GM19455 (cell line): ENCODE measurements at regions not wholly inside any gene's neighbourhood (a gene's known extent, or its start where the extent isn't known, plus 50 kb on each side); places are given as distances from the start of the nearest gene placed in this dataset.

Source experiments
- ATAC-seq: cut with Tn5 transposase; IDR thresholded peaks from one replicate; pipeline ENCODE4 v1.9.1; 2021; ENCODE audit not compliant: unreplicated experiment

GRCh38 chr15:31803388-31803884, 226.9 kb upstream of the CHRNA7 start:
- ATAC-seq: no peak

DNA sequence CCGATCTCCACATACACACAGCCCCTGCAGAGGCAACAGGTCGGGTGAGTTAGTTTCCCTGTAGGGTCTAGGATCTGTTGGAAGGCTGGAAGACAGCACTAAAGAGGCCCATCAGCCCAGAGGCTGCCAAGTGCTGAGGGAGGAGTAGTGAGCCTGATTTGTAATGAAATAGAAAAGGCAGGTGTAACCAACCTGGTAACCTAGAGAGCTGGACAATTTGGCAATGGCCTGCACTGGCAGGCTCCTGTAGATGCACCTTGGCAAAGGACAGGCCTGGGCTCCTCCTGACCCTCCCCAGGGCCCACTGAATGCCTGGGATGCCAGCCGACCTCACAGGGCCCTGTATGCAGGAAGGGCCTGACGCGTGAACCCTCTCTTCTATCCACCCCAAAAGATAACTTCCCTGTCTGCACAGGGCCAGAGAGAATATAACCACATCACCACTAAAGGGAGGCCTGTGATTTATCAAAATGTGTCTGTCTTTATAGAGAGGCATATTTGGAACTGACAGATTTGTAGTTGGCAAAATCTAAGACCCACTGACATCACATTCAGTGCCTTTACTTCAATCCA, 225.1 kb upstream of the CHRNA7 start:
- ATAC-seq: no peak

- ATAC-seq: no peak
Observed at GRCh38 chr15:31806106-31806505, 224.2 kb upstream of the CHRNA7 start.

GRCh38 chr15:31811641-31812040, 218.7 kb upstream of the CHRNA7 start:
- no peak for ATAC-seq

DNA sequence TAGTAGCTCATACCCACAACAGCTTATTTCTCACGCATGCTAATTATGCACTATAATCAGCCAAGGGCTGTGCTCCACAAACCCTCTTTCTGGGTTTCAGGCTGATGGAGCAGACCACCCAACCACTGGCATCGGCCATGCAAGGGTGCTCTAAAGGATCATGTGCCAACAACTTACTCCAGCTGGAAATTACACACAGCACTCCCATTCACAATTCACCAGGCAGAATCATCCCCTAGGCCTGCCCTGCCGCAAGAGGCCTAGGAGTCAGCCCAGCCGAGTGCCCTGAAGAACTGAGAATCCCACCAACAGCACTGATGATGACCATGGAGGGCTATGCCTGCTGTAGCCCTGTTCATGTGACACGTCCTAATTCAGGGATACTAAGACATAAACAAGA, 216.2 kb upstream of the CHRNA7 start:
- ATAC-seq: no peak

DNA sequence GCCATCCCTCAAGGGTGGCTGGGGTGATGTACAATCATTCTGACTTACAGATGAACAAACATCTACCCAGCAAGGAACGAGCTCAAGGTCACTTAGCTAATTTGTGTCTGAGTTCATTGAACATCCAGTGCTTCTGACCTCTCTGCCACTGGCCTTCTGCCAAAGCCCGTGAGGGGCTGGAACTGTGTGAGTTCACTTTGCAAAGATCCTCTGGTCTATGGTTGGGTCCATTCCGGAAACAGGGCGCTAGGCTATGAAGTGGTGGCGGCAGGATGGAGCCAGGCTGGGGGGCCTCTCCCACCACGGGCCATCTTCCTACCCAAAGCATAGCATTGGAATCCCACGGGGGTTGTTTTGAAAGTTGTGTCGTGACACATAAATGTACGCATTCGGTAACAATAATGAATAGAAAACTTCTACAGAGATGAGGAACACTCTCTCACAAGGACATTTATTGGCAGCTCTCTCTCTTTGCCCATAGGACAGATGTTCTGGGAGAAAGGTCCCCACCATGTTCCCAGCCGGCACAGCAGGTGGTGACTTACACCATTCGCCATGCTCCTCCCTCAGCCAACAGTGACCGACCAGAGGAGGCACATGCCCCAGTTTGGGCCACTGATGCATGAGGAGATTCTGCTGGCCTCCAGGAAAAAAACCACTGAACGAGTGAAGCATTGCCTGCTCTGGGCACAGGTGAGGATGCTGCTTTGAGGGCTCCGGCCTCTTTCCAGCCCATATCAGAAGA, 214.7 kb upstream of the CHRNA7 start:
- no peak for ATAC-seq

DNA sequence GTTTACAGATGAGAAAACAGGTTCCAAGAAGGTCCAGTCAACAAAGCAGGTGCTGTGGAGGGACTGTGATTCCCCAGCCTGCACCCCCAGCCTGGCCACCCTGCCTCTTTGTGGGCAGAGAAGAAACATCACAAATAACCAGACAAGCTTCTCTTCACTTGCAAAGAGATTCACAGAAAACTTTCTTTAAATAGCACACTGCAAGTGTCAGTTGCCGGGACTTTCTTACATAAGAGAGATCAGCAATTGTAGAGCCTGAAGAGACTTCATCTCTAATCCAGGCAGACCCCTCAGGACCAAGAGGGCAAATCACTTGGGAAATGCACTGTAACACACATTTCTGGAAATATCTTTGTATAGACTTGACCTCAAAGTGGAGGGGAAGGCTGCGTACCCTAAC, 207.9 kb upstream of the CHRNA7 start:
- no peak for ATAC-seq

DNA sequence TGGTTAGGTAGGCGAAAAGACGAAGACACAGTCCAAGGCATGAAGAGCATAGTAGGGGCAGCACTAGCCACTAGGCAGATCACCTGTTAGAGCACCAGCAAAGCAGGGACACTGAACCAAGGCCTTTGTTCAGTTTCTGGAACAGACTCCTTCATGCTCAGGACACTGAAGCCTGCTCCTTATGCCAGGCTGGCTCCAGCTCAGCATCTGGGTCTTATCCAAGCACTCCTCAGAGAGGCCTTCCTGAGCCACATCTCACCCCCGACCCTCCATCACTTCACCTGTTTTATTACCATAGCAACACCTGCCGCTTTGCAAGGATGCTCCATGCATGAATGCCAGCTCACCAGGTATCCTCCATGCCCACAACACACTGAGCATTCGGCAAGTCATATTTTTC, 206.3 kb upstream of the CHRNA7 start:
- ATAC-seq: no peak

DNA sequence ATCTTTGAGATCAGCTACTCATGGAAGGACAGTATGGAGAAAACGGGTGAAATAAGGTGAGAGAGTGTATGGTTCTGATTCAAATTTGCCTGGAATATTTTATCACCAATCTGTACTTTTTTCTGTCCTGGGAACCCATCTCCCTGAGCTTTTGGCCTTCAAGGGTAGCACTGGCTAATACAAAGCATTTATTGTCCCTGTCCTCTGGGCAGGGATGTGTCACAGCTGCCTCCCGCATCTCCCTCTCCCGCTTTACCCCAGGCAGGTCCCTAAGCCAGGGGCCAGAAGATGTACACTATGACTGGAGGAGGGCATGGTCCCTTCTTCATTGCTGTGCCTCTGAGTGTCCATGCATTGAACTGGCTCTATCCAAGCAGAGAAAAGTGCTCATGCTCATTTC, 201.7 kb upstream of the CHRNA7 start:
- no peak for ATAC-seq

GRCh38 chr15:31830591-31830990, 199.7 kb upstream of the CHRNA7 start:
- ATAC-seq: no peak

- ATAC-seq: no peak
Observed at GRCh38 chr15:31831596-31831995, 198.7 kb upstream of the CHRNA7 start.

GRCh38 chr15:31834654-31835053, 195.7 kb upstream of the CHRNA7 start:
- no peak for ATAC-seq

GRCh38 chr15:31839388-31839787, 190.9 kb upstream of the CHRNA7 start:
- ATAC-seq: no peak

GRCh38 chr15:31840849-31841476, 189.4 kb upstream of the CHRNA7 start:
- ATAC-seq: no peak

GRCh38 chr15:31842532-31843195, 187.7 kb upstream of the CHRNA7 start:
- ATAC-seq: no peak

DNA sequence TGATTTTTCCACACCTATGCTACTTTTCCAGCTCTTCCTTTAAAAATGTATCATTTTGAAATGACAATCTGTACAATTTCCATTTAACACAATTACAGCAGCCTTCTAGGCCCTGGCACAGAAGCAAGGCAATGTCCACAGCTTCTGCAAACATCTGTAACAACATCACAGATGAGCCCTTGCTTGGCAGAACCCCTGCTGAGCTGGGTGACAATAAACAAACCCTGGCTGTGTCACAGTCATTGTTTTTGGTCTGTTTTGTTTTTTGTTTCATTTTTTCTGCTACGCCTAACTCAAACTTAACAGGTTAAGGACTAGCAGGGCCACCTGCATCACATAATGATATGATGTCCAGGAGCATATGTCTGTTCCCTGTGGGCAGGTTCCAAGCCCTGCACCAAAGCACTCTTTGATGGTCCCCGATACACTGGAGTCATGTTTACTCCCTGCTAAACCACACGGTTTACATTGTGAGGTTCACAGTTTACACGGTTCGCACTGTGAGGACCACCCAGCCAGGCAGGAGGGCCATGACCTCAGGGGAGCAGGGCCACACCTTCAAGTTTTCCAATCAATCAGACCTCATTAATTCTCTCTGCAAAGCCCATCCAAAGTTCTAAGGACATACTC, 186.8 kb upstream of the CHRNA7 start:
- ATAC-seq: no peak

- no peak for ATAC-seq
Observed at GRCh38 chr15:31845791-31846190, 184.5 kb upstream of the CHRNA7 start.

- no peak for ATAC-seq
Observed at GRCh38 chr15:31847961-31848360, 182.4 kb upstream of the CHRNA7 start.

DNA sequence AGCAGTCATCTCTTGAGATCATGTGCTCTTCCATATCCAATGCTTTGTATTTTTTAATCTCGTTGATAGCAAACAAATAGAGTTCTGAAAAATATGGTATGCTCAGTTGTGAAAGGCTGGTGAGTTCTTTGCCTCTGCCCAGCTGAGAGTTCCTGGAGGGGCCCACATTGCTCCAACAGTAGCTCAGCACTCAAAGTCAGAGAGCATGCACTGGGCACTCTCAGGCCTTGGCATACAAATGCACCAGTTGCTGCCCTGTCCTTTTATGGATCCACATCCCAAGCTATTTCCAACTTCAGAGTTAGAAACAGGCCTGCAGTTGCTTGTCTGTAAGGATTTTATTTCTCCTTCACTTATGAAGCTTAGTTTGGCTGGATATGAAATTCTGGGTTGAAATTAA, 181.7 kb upstream of the CHRNA7 start:
- no peak for ATAC-seq

DNA sequence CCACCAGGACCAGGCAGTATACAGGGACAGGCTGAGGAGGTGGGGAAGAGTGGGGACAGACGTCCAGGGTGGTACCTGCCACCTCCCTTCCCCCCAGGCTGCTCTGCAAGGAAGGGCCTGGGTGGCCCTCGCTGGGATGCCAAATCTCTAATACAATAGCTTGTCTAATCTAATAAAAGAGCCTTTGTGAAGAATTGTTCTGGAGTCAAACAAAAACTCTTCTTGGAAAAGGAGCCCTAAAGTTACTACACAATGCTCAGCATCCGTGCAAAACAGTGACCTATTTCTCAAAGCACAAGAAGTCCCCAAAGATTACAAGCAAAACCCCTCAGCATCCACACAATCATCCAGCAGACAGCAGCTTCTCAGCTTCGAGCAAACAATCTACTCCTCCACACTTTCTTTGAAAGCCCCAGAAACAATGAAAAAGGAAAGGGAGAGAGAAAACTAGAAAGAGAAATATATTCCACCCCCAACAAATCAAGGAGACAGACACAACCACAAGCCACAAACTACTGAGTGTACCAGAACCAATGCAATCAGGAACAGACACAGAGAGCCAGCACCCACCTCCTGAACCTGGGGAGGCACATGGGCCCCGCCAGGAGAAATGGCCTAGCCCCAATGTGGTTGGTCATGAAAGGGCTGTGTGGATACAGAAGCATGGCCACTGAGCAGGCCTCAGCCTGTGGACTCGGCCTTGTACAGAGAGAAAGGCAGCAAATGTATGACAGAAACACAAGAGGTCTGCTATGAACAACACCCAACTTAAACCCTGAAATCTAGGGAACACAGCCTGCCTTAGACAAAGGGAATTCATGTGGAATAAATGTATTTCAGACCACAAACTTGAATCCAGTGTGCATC, 177.1 kb upstream of the CHRNA7 start:
- ATAC-seq: no peak
